ENCODE measurements at regions not wholly inside any gene's neighbourhood (a gene's known extent, or its start where the extent isn't known, plus 50 kb on each side); places are given as distances from the start of the nearest gene placed in this dataset.

DNA sequence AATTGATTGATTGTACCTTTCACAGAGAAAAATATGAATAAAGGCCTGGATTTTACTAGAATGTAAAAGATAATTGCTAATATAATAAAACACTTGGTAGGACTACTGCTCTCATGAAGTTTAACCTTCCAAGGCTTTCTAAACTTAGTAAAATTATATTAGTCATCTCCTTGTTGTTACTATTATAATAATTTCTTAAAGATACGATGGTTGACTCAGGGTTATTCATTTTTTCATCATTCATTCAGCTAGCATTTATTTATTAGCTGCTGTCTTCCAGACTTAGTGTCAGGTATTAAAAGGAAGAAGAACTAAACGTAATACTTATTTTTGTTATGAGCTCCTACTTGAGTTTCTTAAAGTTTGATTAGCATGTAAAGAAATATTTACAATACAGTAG lies 771.6 kb upstream of the NR2F2 start:
- Mint-ChIP-seq H3K4me3 (no peak overlapping the region), H3K27me3 (peaks cover 3% of the 10 kb centered on the region), H3K4me1 (no peaks in the 10 kb centered on the region), H3K9me3 (no peaks in the 10 kb centered on the region), H3K36me3 (no peaks in the 10 kb centered on the region), H3K27ac (no peak overlapping the region)
- CTCF ChIA-PET, result no interaction called here
- no peak for DNase-seq

DNA sequence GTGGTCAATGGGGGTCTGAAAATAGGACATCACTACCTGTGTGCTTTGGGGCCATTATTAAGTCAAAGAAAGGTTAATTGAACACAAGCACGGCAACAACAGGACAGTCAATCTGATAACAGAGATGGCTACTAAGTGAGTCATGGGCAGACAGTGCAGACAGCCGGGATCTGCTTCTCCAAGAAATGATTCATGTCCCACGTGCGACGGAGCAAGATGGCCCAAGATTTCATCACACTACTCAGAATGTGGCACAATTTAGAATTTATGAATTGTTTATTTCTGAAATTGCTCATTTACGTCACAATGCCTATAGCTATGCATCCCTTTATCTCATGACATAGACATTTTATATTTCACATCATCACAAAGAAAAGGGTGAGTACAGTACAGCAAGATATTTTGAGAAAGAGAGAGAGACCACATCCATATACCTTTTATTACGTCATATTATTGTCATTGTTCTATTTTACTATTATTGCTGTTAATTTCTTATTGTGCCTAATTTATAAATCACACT lies 770.6 kb upstream of the NR2F2 start:
- peaks cover 3% of the 10 kb centered on the region for H3K27me3 Mint-ChIP-seq
- DNase-seq, result no peak

DNA sequence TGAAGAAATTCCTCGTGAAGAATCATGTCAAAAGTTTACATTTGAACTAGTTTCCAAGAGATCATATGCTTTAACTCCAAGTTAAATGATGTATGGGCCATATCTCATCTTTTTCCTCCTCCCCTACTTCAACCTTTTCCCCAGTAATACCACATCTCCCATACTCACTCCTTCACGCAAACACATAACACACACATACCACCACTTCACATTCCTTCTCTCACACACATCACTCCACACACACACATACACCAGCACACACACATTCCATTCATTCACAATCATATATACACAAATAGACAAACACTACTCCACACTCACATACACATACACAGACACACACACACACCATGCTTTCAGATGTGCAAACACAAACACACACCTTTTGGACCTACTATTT lies 769.0 kb upstream of the NR2F2 start:
- Mint-ChIP-seq H3K4me3 (no peak overlapping the region), H3K9me3 (no peaks in the 10 kb centered on the region), H3K36me3 (no peaks in the 10 kb centered on the region), H3K27ac (no peak overlapping the region), H3K27me3 (peaks cover 3% of the 10 kb centered on the region), H3K4me1 (no peaks in the 10 kb centered on the region)
- CTCF ChIA-PET, result no interaction called here
- no peak for DNase-seq

More for the DNA sequence above, 770.6 kb upstream of the NR2F2 start:
- Mint-ChIP-seq H3K27ac (no peak overlapping the region), H3K9me3 (no peaks in the 10 kb centered on the region), H3K4me1 (no peaks in the 10 kb centered on the region), H3K36me3 (no peaks in the 10 kb centered on the region), H3K4me3 (no peak overlapping the region)
- CTCF ChIA-PET, result no interaction called here

GRCh38 chr15:95563634-95564033 lies 766.9 kb upstream of the NR2F2 start:
- DNase-seq, result no peak
- CTCF ChIA-PET, result no interaction called here
- Mint-ChIP-seq H3K27ac (no peak overlapping the region), H3K4me3 (no peak overlapping the region), H3K4me1 (no peaks in the 10 kb centered on the region), H3K27me3 (peaks cover 3% of the 10 kb centered on the region), H3K36me3 (no peaks in the 10 kb centered on the region), H3K9me3 (no peaks in the 10 kb centered on the region)

DNA sequence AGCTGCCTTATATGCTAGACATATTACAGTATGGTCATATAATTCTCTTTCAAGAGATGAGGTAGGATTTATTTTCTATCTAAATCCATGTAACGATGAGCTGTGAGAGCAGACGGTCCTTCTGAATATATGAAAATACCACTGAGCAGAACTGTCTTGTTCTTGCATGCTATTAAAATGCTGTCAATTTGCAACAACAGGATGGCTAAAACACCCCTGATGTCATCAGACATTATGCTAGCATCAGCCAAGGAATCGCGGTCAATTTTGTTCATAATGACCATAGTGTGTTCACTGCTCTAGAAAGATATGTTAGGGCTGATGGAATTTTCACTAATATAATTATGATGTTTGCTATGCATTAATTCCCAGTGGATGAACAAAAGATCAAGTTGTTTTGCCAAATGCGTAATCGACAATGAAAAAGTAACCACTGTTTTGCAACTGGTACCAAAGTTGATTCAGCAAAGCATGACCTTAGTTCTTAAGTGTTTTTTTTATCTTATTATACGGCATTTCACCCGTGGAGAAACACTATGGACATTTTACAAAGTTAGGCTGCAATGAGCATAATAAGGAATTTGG lies 765.4 kb upstream of the NR2F2 start:
- Mint-ChIP-seq H3K27ac (no peak overlapping the region), H3K4me3 (no peak overlapping the region), H3K27me3 (peaks cover 3% of the 10 kb centered on the region), H3K36me3 (no peaks in the 10 kb centered on the region), H3K9me3 (no peaks in the 10 kb centered on the region), H3K4me1 (no peaks in the 10 kb centered on the region)
- CTCF ChIA-PET, result no interaction called here
- DNase-seq, result no peak

DNA sequence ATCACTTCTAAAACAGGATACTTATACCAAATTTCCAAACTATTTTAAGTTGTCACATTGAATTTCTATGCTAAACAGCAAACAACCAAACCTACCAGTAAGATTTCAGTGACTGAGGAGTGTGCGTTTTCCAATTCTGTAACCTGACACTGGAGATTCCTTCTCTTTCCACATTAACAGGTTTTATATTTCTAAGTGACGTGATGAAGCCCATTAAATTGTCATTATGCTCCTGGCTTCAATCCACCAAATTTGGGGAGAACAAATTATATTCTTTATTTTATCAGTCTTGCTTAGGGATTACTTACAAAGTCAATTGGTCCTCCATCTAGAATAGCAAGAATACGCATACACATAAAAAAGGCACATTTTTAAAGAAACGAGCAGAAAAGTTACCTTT lies 764.8 kb upstream of the NR2F2 start:
- Mint-ChIP-seq H3K27me3 (peaks cover 3% of the 10 kb centered on the region), H3K9me3 (no peaks in the 10 kb centered on the region), H3K36me3 (no peaks in the 10 kb centered on the region), H3K4me3 (no peak overlapping the region), H3K4me1 (no peaks in the 10 kb centered on the region), H3K27ac (no peak overlapping the region)
- DNase-seq, result no peak
- CTCF ChIA-PET, result no interaction called here

- DNase-seq, result no peak
- H3K9me3 Mint-ChIP-seq, result peaks cover 1% of the 10 kb centered on the region
- H3K27me3 Mint-ChIP-seq, result no peaks in the 10 kb centered on the region
- no peaks in the 10 kb centered on the region for H3K36me3 Mint-ChIP-seq
- CTCF ChIA-PET, result no interaction called here
- H3K4me3 Mint-ChIP-seq, result no peak overlapping the region
- H3K4me1 Mint-ChIP-seq, result no peaks in the 10 kb centered on the region
- H3K27ac Mint-ChIP-seq, result no peak overlapping the region
Measured at GRCh38 chr15:95567686-95568085, 762.8 kb upstream of the NR2F2 start.

- no peaks in the 10 kb centered on the region for H3K4me1 Mint-ChIP-seq
- no peaks in the 10 kb centered on the region for H3K36me3 Mint-ChIP-seq
- CTCF ChIA-PET, result no interaction called here
- no peak overlapping the region for H3K27ac Mint-ChIP-seq
- DNase-seq, result no peak
- peaks cover 3% of the 10 kb centered on the region for H3K9me3 Mint-ChIP-seq
- no peaks in the 10 kb centered on the region for H3K27me3 Mint-ChIP-seq
- H3K4me3 Mint-ChIP-seq, result no peak overlapping the region
Measured at GRCh38 chr15:95574053-95574452, 756.4 kb upstream of the NR2F2 start.

- CTCF ChIA-PET, result no interaction called here
- Mint-ChIP-seq H3K4me1 (no peaks in the 10 kb centered on the region), H3K36me3 (no peaks in the 10 kb centered on the region), H3K4me3 (no peak overlapping the region), H3K9me3 (no peaks in the 10 kb centered on the region), H3K27me3 (no peaks in the 10 kb centered on the region), H3K27ac (no peak overlapping the region)
- no peak for DNase-seq
Measured at GRCh38 chr15:95577927-95578326, 752.6 kb upstream of the NR2F2 start.

DNA sequence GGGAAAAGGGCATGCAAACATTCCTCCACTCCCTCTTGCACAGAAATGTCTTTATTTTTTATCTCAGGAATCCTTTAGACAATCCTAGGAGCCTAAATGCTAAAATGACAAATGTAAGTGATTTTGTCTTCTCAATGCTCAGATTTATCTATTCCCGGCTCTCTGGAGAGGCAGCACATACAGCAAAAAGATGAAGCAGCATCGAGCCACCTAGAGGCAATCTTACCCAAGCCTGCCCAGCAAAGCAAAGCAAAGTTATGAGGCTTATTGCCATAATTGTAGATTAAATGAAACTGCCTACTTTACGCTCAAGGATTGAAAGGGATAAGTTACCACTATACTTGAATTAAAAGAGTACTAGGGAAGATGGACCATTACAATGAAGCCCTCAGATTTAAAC lies 750.4 kb upstream of the NR2F2 start:
- no peak for DNase-seq
- Mint-ChIP-seq H3K9me3 (no peaks in the 10 kb centered on the region), H3K27ac (no peak overlapping the region), H3K4me1 (no peaks in the 10 kb centered on the region), H3K27me3 (no peaks in the 10 kb centered on the region), H3K36me3 (no peaks in the 10 kb centered on the region), H3K4me3 (no peak overlapping the region)
- CTCF ChIA-PET, result no interaction called here

- Mint-ChIP-seq H3K36me3 (no peaks in the 10 kb centered on the region), H3K27ac (no peak overlapping the region), H3K4me3 (no peak overlapping the region), H3K4me1 (no peaks in the 10 kb centered on the region), H3K27me3 (no peaks in the 10 kb centered on the region), H3K9me3 (no peaks in the 10 kb centered on the region)
- no peak for DNase-seq
- CTCF ChIA-PET, result no interaction called here
Measured at GRCh38 chr15:95581595-95581994, 748.9 kb upstream of the NR2F2 start.

- Mint-ChIP-seq H3K4me3 (no peak overlapping the region), H3K36me3 (no peaks in the 10 kb centered on the region), H3K4me1 (no peaks in the 10 kb centered on the region), H3K27ac (no peak overlapping the region), H3K9me3 (no peaks in the 10 kb centered on the region), H3K27me3 (no peaks in the 10 kb centered on the region)
- CTCF ChIA-PET, result no interaction called here
- DNase-seq, result no peak
Measured at GRCh38 chr15:95584088-95584487, 746.4 kb upstream of the NR2F2 start.

GRCh38 chr15:95588056-95588455 lies 742.4 kb upstream of the NR2F2 start:
- Mint-ChIP-seq H3K4me1 (no peaks in the 10 kb centered on the region), H3K27me3 (no peaks in the 10 kb centered on the region), H3K36me3 (no peaks in the 10 kb centered on the region), H3K27ac (no peak overlapping the region), H3K9me3 (no peaks in the 10 kb centered on the region), H3K4me3 (no peak overlapping the region)
- no peak for DNase-seq
- CTCF ChIA-PET, result no interaction called here

GRCh38 chr15:95590533-95591044 lies 739.9 kb upstream of the NR2F2 start:
- DNase-seq, result no peak
- Mint-ChIP-seq H3K27ac (no peak overlapping the region), H3K4me3 (no peak overlapping the region), H3K4me1 (no peaks in the 10 kb centered on the region), H3K27me3 (no peaks in the 10 kb centered on the region), H3K9me3 (no peaks in the 10 kb centered on the region), H3K36me3 (no peaks in the 10 kb centered on the region)
- CTCF ChIA-PET, result no interaction called here

DNA sequence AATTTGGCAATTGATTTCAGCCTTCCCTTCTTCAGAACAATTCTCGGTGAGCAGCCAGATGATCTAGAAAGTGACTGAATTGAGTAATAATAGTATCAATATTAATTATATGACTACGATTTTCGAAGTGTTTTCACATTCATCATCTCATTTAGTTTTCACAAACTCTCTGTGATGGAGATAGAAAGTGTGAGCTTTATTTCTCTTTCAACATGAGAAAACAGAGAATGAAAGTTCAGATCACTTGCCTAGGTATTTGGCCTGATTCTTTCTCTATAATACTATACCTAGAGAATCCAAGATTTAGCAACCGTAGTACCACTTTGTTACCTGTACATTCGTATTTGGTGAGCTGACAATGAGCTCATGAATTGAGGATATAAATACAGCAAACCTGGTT lies 739.2 kb upstream of the NR2F2 start:
- Mint-ChIP-seq H3K27ac (no peak overlapping the region), H3K4me3 (no peak overlapping the region), H3K27me3 (no peaks in the 10 kb centered on the region), H3K36me3 (no peaks in the 10 kb centered on the region), H3K9me3 (no peaks in the 10 kb centered on the region), H3K4me1 (no peaks in the 10 kb centered on the region)
- DNase-seq, result no peak
- CTCF ChIA-PET, result no interaction called here

- Mint-ChIP-seq H3K27ac (no peak overlapping the region), H3K27me3 (no peaks in the 10 kb centered on the region)
Measured at GRCh38 chr15:95591886-95592285, 738.6 kb upstream of the NR2F2 start.

More at GRCh38 chr15:95591886-95592285, 738.6 kb upstream of the NR2F2 start:
- DNase-seq, result no peak
- CTCF ChIA-PET, result no interaction called here
- H3K4me3 Mint-ChIP-seq, result no peak overlapping the region
- no peaks in the 10 kb centered on the region for H3K4me1 Mint-ChIP-seq
- no peaks in the 10 kb centered on the region for H3K36me3 Mint-ChIP-seq
- no peaks in the 10 kb centered on the region for H3K9me3 Mint-ChIP-seq
